ENCODE measurements at regions not wholly inside any gene's neighbourhood (a gene's known extent, or its start where the extent isn't known, plus 50 kb on each side); places are given as distances from the start of the nearest gene placed in this dataset.
A peak's percentile ranks its signal among the peaks of the same experiment; 100 is the strongest.

GRCh38 chr4:38230821-38231563 is 270.8 kb downstream of the PTTG2 start:
- no peak for DNase-seq

DNA sequence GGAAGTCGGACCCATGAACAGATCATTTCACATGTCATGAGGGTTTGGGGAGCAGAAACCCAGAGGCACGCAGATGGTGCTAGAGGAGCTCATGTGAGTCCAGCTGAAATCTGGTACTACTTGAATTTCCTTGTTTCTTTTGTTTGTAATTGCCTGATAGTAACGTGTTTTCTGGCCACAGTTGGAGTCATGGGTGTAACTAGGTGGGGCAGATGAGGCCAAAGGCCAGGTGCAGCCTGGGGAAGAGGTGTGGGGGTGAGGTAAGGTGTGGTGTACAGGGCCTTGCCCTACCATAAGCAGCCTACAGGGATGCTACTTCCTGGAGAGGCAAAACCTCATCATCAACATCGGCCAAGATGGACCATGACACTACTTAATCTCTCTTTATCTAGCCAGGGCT is 271.4 kb downstream of the PTTG2 start:
- no peak for DNase-seq

DNA sequence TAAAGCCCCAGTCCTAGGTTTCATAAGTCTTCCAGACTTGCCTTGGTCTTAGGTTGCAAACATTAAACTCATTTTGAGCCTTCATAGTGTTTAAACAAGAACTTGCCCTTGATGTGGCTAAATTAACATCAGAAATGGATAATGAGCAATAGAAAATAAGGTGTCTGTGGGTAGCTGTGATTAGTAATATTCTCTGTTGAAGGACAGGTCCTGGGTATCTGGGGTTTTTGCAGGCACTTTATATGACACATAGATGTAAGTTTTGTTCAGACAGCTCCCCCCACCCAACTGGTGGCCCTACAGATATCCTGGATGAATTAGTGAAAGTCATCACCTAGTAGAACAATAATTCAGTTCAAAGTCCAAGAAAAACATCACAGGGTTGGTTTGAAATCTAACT is 272.5 kb downstream of the PTTG2 start:
- no peak for DNase-seq

GRCh38 chr4:38233727-38234480 is 273.7 kb downstream of the PTTG2 start:
- DNase-seq = peak in 1 of 2 donors; percentile 38

GRCh38 chr4:38235354-38235753 is 275.2 kb downstream of the PTTG2 start:
- no peak for DNase-seq

- DNase-seq = no peak
Observed at GRCh38 chr4:38236003-38236402, 275.8 kb downstream of the PTTG2 start.

DNA sequence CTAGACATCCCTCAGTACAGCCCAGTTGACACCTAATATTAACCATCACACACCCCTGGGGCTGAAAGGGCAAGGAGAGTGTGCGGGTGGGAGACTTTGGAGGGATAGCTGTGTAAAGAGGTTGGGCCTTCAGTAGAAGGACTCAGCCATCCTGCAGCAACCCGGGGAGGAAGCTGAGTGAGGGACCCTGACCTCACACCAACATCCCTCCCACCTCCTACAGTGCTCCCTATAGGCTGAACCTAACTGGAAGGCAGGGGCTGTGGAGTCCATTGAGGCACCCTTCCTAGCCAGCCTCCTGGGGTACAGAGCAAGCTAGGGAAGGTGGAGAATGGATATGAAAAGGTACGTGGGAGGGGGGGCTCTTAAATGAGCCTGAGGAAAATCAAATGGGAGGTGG is 276.3 kb downstream of the PTTG2 start:
- DNase-seq = no peak

DNA sequence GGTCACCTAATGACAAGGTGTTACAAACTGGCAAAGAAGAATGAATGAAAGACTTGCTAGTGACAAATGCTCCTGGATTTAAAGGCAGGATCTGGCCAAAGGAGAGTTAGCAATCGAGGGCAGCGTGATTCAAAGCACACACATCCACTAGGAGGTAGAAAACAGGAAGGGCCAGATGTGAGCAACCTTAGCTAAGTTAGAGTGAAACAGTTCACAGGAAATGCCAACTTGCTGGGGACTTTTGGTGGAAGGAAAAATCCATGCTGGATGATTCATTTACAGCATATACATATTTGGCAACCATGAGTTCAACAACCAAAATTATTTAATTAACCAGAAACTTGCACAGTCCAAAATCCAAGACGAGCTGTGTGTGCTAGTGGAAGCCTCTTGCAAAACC is 276.9 kb downstream of the PTTG2 start:
- no peak for DNase-seq

GRCh38 chr4:38241541-38241940 is 281.3 kb downstream of the PTTG2 start:
- no peak for DNase-seq

GRCh38 chr4:38242101-38242500 is 281.9 kb downstream of the PTTG2 start:
- no peak for DNase-seq

DNA sequence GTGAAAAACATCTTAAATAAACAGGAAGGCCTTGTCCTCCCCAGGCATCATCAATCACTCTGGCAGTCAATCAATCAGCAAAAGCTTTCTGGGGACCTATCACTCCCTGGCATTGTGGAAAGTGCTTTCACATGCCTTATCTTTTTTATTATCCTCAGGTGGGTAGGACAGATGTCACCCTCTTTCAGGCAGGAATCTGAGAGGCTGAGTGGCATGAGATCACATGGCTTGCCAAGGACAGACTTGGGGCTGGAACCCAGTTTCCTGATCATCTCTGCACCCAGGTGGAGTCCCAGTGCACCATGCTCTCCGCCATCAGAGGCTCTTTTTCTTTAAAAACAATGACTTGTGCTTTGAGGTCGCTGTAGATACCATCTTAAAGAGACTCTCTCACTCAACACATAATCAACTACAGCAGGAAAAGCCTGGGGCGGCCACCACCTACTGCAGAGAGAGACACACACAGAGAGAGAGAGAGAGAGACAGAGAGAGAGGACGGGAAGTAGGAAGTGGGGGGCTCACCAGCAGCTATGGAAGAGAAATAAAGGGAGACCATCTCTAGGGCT is 282.7 kb downstream of the PTTG2 start:
- DNase-seq = peak in 1 of 2 donors; percentile 10

GRCh38 chr4:38243388-38244053 is 283.3 kb downstream of the PTTG2 start:
- DNase-seq = no peak

DNA sequence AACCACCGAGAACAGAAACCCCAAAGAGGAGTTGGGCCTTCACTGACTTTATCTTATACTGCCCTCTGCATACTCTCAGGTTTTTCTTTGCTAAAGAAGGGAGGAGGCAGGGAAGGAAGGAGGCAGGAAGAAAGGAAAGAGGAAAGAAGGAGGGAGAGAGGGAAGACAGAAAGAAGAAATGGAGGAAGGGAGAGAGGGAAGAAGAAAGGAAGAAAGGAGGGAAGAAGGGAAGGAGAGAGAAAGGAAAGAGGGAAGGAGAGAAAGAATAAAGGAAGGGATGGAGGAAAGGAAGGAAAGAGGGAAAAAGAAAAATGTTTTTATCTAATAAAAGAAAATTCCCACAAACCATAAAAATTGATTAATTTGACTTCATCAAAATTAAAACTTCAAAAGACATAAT is 294.6 kb downstream of the PTTG2 start:
- DNase-seq = no peak

DNA sequence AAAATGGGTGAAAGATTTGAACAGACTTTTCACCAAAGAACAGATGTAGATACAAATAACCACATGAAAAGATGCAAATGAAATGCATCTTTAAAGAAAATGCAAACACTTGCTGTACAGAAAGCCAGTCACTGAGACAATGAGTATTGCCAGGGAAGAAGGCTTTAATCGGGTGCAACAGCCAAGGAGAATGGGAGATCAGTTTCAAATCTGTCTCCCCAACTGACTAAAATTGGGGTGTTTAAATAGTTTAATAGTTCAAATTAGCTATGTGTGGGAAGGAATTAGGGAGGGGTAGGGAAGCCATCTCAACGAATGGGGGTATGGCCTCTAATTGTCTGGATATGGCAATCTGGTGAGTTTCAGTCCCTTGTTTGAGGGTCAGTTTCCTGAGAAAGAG is 295.4 kb downstream of the PTTG2 start:
- no peak for DNase-seq

DNA sequence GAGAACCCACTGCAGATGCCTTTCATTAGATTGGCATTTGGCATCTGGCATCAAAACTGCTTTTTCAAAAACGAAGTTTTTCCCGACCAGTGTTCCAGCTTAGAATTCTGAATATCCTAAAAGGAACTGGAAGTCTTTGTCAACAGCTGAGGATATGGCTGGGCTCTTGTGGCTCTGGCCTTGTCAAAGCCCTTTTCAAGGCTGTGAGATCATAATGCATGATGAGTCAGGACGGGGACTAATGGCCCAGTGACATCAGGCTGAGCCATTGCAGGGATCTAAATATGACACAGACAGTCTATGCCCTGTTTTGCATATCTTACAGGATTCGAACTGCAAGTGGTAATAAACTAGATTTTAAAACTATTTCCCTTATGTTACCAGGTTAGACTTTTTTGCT is 306.4 kb downstream of the PTTG2 start:
- DNase-seq = no peak

- no peak for DNase-seq
Observed at GRCh38 chr4:38268108-38268820, 308.1 kb downstream of the PTTG2 start.

GRCh38 chr4:38268837-38269236 is 308.6 kb downstream of the PTTG2 start:
- DNase-seq = no peak

GRCh38 chr4:38273407-38273806 is 313.2 kb downstream of the PTTG2 start:
- no peak for DNase-seq

GRCh38 chr4:38275331-38276100 is 315.3 kb downstream of the PTTG2 start:
- no peak for DNase-seq

DNA sequence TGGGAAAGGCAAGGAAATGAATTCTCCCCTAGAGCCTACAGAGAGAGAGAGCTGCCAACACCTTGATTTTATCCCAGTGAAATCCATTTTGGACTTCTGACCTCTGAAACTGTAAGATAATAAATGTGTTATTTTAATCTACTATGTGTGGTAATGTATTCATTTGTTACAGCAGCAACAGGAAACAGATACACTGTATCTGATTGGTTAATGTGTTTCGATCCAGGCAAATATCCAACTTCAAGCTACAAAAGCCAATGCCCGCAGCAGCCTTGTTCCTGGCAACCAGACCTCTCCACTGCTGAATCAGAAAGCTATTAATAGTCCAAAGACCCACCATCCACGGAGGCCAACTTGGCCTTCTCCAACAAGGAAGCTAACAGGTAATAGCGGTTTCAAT is 318.1 kb downstream of the PTTG2 start:
- no peak for DNase-seq

GRCh38 chr4:38279077-38279476 is 318.9 kb downstream of the PTTG2 start:
- DNase-seq = no peak

GRCh38 chr4:38279650-38280322 is 319.6 kb downstream of the PTTG2 start:
- no peak for DNase-seq

Measured in CD4-positive, alpha-beta T cell treated with Interleukin-1 beta for 1 hour (primary cell).